ENCODE measurements at regions not wholly inside any gene's neighbourhood (a gene's known extent, or its start where the extent isn't known, plus 50 kb on each side); places are given as distances from the start of the nearest gene placed in this dataset.

GRCh38 chr20:54321352-54322087 lies 113.6 kb downstream of the PFDN4 start:
- Histone ChIP-seq H3K27me3 (ENCODE audit: insufficient read depth, poor library complexity, severe bottlenecking) (peaks cover 19% of the 10 kb centered on the region), H3K4me3 (replicated peaks; ENCODE audit: insufficient read depth, low read length) (no peak overlapping the region), H3K27ac (replicated peaks) (no peak overlapping the region)
- TF ChIP-seq CTCF (IDR thresholded peaks at IDR 0.05; ENCODE audit: insufficient read depth, low read length) (no peak), REST (IDR thresholded peaks at IDR 0.05; ENCODE audit: insufficient replicate concordance, low read depth) (no peak), POLR2AphosphoS5 (IDR thresholded peaks at IDR 0.05; ENCODE audit: low read depth) (no peak), GABPA (IDR thresholded peaks at IDR 0.05; ENCODE audit: low read depth) (no peak), SPI1 (IDR thresholded peaks at IDR 0.05; ENCODE audit: borderline replicate concordance, low read depth) (no peak)
- no peak for DNase-seq (ENCODE audit: low read depth in 1 of 2, low spot score in 1 of 2)

GRCh38 chr20:54323227-54323734 lies 115.4 kb downstream of the PFDN4 start:
- H3K27me3 ChIP-seq (ENCODE audit: insufficient read depth, poor library complexity, severe bottlenecking) = peaks cover 15% of the 10 kb centered on the region
- H3K27ac ChIP-seq (replicated peaks) = no peak overlapping the region
- no peak for TF ChIP-seq POLR2AphosphoS5 (IDR thresholded peaks at IDR 0.05; ENCODE audit: low read depth)
- no peak for TF ChIP-seq REST (IDR thresholded peaks at IDR 0.05; ENCODE audit: insufficient replicate concordance, low read depth)
- no peak for TF ChIP-seq SPI1 (IDR thresholded peaks at IDR 0.05; ENCODE audit: borderline replicate concordance, low read depth)
- no peak for TF ChIP-seq CTCF (IDR thresholded peaks at IDR 0.05; ENCODE audit: insufficient read depth, low read length)
- TF ChIP-seq GABPA (IDR thresholded peaks at IDR 0.05; ENCODE audit: low read depth) = no peak
- DNase-seq (ENCODE audit: low read depth in 1 of 2, low spot score in 1 of 2) = no peak
- no peak overlapping the region for H3K4me3 ChIP-seq (replicated peaks; ENCODE audit: insufficient read depth, low read length)

- no peak overlapping the region for H3K4me3 ChIP-seq (replicated peaks; ENCODE audit: insufficient read depth, low read length)
- no peak overlapping the region for H3K27ac ChIP-seq (replicated peaks)
- H3K27me3 ChIP-seq (ENCODE audit: insufficient read depth, poor library complexity, severe bottlenecking) = peaks cover 15% of the 10 kb centered on the region
- TF ChIP-seq GABPA (IDR thresholded peaks at IDR 0.05; ENCODE audit: low read depth) (no peak), POLR2AphosphoS5 (IDR thresholded peaks at IDR 0.05; ENCODE audit: low read depth) (no peak), REST (IDR thresholded peaks at IDR 0.05; ENCODE audit: insufficient replicate concordance, low read depth) (no peak), SPI1 (IDR thresholded peaks at IDR 0.05; ENCODE audit: borderline replicate concordance, low read depth) (no peak), CTCF (IDR thresholded peaks at IDR 0.05; ENCODE audit: insufficient read depth, low read length) (no peak)
- no peak for DNase-seq (ENCODE audit: low read depth in 1 of 2, low spot score in 1 of 2)
Measured at GRCh38 chr20:54324041-54324440, 116.2 kb downstream of the PFDN4 start.

All from HL-60 (cell line).